H1 (cell line): ENCODE measurements at regions not wholly inside any gene's neighbourhood (a gene's known extent, or its start where the extent isn't known, plus 50 kb on each side); places are given as distances from the start of the nearest gene placed in this dataset.

Source experiments
- CTCF ChIA-PET: fragments of 300-600 bp; sonication (Branson Sonifier 250); formaldehyde crosslinking; loops from one replicate; lab custom pipeline; 2021; ENCODE audit not compliant: partially characterized antibody; lab: Charles Lee
- POLR2A ChIA-PET: fragments of 300-600 bp; sonication (Branson Sonifier 250); formaldehyde crosslinking; loops from one replicate; lab custom pipeline; 2021; ENCODE audit warnings: inconsistent platforms; ENCODE audit not compliant: partially characterized antibody; lab: Charles Lee
- DNase-seq, 2 experiments: peaks; one replicate each; pipeline versions ENCODE4 v3.0.0 to v3.0.0-alpha.2; 2010 to 2022; ENCODE audit warnings: low spot score in 2 of 2, low read depth in 1 of 2, mixed read lengths in 1 of 2
- FAIRE-seq: peaks from 2 replicates; lab custom pipeline; 2011; peaks lifted over from hg19 to GRCh38; lab: Jason Lieb, UNC
- H2AFZ ChIP-seq: 2 replicates; pipeline ENCODE4 v1.8.1; 2012; ENCODE audit warnings: low read length, inconsistent platforms
- H2AK5ac ChIP-seq: 2 replicates; pipeline ENCODE4 v1.6.1; 2013; ENCODE audit warnings: low read depth, low read length
- H2BK120ac ChIP-seq: replicated peaks from 2 replicates; pipeline ENCODE3; 2013; ENCODE audit warnings: low read depth, low read length, inconsistent platforms
- H2BK12ac ChIP-seq: 2 replicates; pipeline ENCODE4 v1.6.1; 2013; ENCODE audit warnings: low read depth, low read length
- H2BK15ac ChIP-seq: 2 replicates; pipeline ENCODE4 v1.6.1; 2013; ENCODE audit warnings: low read length
- H2BK20ac ChIP-seq: 2 replicates; pipeline ENCODE4 v1.6.1; 2013; ENCODE audit warnings: low read length
- H2BK5ac ChIP-seq: 2 replicates; pipeline ENCODE4 v1.6.1; 2013; ENCODE audit warnings: low read depth, low read length
- H3K14ac ChIP-seq: 2 replicates; pipeline ENCODE4 v1.6.1; 2013; ENCODE audit warnings: inconsistent platforms; ENCODE audit not compliant: insufficient read length
- H3K18ac ChIP-seq: 2 replicates; pipeline ENCODE4 v1.6.1; 2013; ENCODE audit warnings: low read length; ENCODE audit errors: extremely low read depth
- H3K23ac ChIP-seq: 2 replicates; pipeline ENCODE4 v1.6.1; 2013; ENCODE audit warnings: inconsistent platforms; ENCODE audit not compliant: insufficient read length
- H3K23me2 ChIP-seq: 2 replicates; pipeline ENCODE4 v1.6.1; 2013; ENCODE audit warnings: low read depth, low read length
- H3K27ac ChIP-seq: 2 replicates; pipeline ENCODE4 v1.6.1; 2011; ENCODE audit warnings: low read depth, low read length, inconsistent platforms
- H3K27me3 ChIP-seq, 4 experiments: replicated peaks in 1 of 4; 1 replicate in 1 of 4; 2 replicates in 3 of 4; pipeline versions ENCODE4 v1.6.1 to v1.8.1; 2011 to 2013; ENCODE audit warnings: low read length in 3 of 4, mild to moderate bottlenecking in 3 of 4, inconsistent platforms in 2 of 4, mixed read lengths in 2 of 4, moderate library complexity in 1 of 4; ENCODE audit not compliant: control insufficient read depth in 3 of 4, insufficient read depth in 3 of 4; ENCODE audit errors: extremely low read depth in 1 of 4
- H3K36me3 ChIP-seq, 4 experiments: 2 replicates each; pipeline versions ENCODE4 v1.6.1 to v1.8.1; 2011 to 2013; ENCODE audit warnings: mild to moderate bottlenecking in 4 of 4, low read length in 3 of 4, moderate library complexity in 2 of 4, control low read depth in 1 of 4, inconsistent platforms in 1 of 4; ENCODE audit not compliant: insufficient read depth in 4 of 4, control insufficient read depth in 2 of 4
- H3K4ac ChIP-seq: replicated peaks from 2 replicates; pipeline ENCODE3; 2013; ENCODE audit warnings: low read length, low read depth, mixed read lengths, inconsistent platforms; ENCODE audit not compliant: insufficient read length
- H3K4me1 ChIP-seq, 4 experiments: replicated peaks in 1 of 4; 1 replicate in 1 of 4; 2 replicates in 3 of 4; pipeline versions ENCODE4 v1.6.1 to v1.8.1; 2011 to 2013; ENCODE audit warnings: low read length in 3 of 4, inconsistent platforms in 2 of 4, mixed read lengths in 1 of 4; ENCODE audit not compliant: insufficient read depth in 4 of 4, control insufficient read depth in 3 of 4
- H3K4me2 ChIP-seq, 2 experiments: 2 replicates each; pipeline versions ENCODE4 v1.6.1 to v1.8.1; 2011 to 2013; ENCODE audit warnings: low read depth in 2 of 2, low read length in 2 of 2, control low read depth in 1 of 2, inconsistent platforms in 1 of 2, mild to moderate bottlenecking in 1 of 2; ENCODE audit not compliant: insufficient read depth in 1 of 2
- H3K4me3 ChIP-seq, 4 experiments: fragments of 200-600, 300-600 bp in 1 of 4; sonication (generic), shearing (Covaris generic), sonication (Bioruptor Twin) in 1 of 4; 2 replicates each; pipeline versions ENCODE4 v1.5.1 to v1.8.1; 2011 to 2016; ENCODE audit warnings: low read length in 4 of 4, low read depth in 3 of 4, control low read depth in 2 of 4, inconsistent platforms in 2 of 4, mild to moderate bottlenecking in 2 of 4, mixed read lengths in 1 of 4, moderate library complexity in 1 of 4; ENCODE audit not compliant: insufficient read depth in 2 of 4; ENCODE audit errors: extremely low read depth in 1 of 4
- H3K56ac ChIP-seq: replicated peaks from 2 replicates; pipeline ENCODE3; 2013; ENCODE audit warnings: low read depth, mild to moderate bottlenecking, mixed read lengths, low read length, inconsistent platforms; ENCODE audit not compliant: insufficient read length
- H3K79me1 ChIP-seq: 2 replicates; pipeline ENCODE4 v1.6.1; 2013; ENCODE audit warnings: low read depth, low read length, control low read depth
- H3K79me2 ChIP-seq, 2 experiments: 2 replicates each; pipeline versions ENCODE4 v1.6.1 to v1.8.1; 2012 to 2013; ENCODE audit warnings: low read length in 2 of 2, mild to moderate bottlenecking in 2 of 2, inconsistent platforms in 1 of 2; ENCODE audit not compliant: insufficient read depth in 2 of 2, control insufficient read depth in 1 of 2
- H3K9ac ChIP-seq, 4 experiments: replicated peaks in 1 of 4; 1 replicate in 1 of 4; 2 replicates in 3 of 4; pipeline versions ENCODE4 v1.6.1 to v1.8.1; 2011 to 2013; ENCODE audit warnings: low read depth in 3 of 4, low read length in 3 of 4, control low read depth in 2 of 4, mild to moderate bottlenecking in 2 of 4, moderate library complexity in 2 of 4, inconsistent platforms in 1 of 4; ENCODE audit errors: extremely low read depth in 1 of 4
- H3K9me3 ChIP-seq, 2 experiments: 2 replicates each; pipeline versions ENCODE4 v1.6.1 to v1.8.1; 2012 to 2013; ENCODE audit warnings: mild to moderate bottlenecking in 2 of 2, moderate library complexity in 2 of 2, control low read depth in 1 of 2, inconsistent platforms in 1 of 2, low read depth in 1 of 2, low read length in 1 of 2, mixed read lengths in 1 of 2; ENCODE audit not compliant: insufficient read depth in 2 of 2
- H4K20me1 ChIP-seq, 2 experiments: replicated peaks in 1 of 2; 2 replicates each; pipeline versions ENCODE3 to v1.8.1; 2011 to 2013; ENCODE audit warnings: inconsistent platforms in 2 of 2, low read length in 2 of 2, mild to moderate bottlenecking in 1 of 2; ENCODE audit not compliant: insufficient read depth in 2 of 2, control insufficient read depth in 1 of 2
- H4K5ac ChIP-seq: 2 replicates; pipeline ENCODE4 v1.6.1; 2013; ENCODE audit warnings: low read length, low read depth, mixed read lengths, inconsistent platforms; ENCODE audit not compliant: insufficient read length
- H4K8ac ChIP-seq: 2 replicates; pipeline ENCODE4 v1.8.0; 2013; ENCODE audit warnings: mild to moderate bottlenecking, moderate library complexity, low read length, inconsistent platforms; ENCODE audit not compliant: insufficient read depth; ENCODE audit errors: extremely low read depth
- H4K91ac ChIP-seq: replicated peaks from 2 replicates; pipeline ENCODE3; 2013; ENCODE audit warnings: low read length, mixed read lengths, inconsistent platforms; ENCODE audit not compliant: insufficient read length
- ATF2 ChIP-seq: IDR thresholded peaks from 2 replicates; pipeline ENCODE4 v1.6.1; 2012; ENCODE audit warnings: low read length, inconsistent platforms
- EP300 ChIP-seq, 2 experiments: IDR thresholded peaks; 1 replicate in 1 of 2; 2 replicates in 1 of 2; pipeline ENCODE4 v1.6.1; 2011 to 2012; ENCODE audit warnings: low read depth in 2 of 2, low read length in 2 of 2, mild to moderate bottlenecking in 2 of 2, borderline replicate concordance in 1 of 2, inconsistent platforms in 1 of 2, moderate library complexity in 1 of 2
- FOSL1 ChIP-seq: IDR thresholded peaks from 2 replicates; pipeline ENCODE4 v1.6.1; 2011; ENCODE audit warnings: mild to moderate bottlenecking, low read depth, low read length, moderate library complexity; ENCODE audit not compliant: insufficient read depth
- GABPA ChIP-seq: IDR thresholded peaks from 2 replicates; pipeline ENCODE4 v1.6.1; 2011; ENCODE audit warnings: mild to moderate bottlenecking, low read length, moderate library complexity, borderline replicate concordance; ENCODE audit not compliant: insufficient read depth
- JUND ChIP-seq: IDR thresholded peaks from 2 replicates; pipeline ENCODE4 v1.6.1; 2011; ENCODE audit warnings: mild to moderate bottlenecking, improper control_type of control experiment, low read length
- KDM1A ChIP-seq: fragments of 200-600, 300-600 bp; sonication (generic); IDR thresholded peaks from 2 replicates; pipeline ENCODE4 v1.7.1; 2016; ENCODE audit warnings: mild to moderate bottlenecking, low read length, borderline replicate concordance
- KDM5A ChIP-seq: fragments of 200-600 bp; IDR thresholded peaks from 2 replicates; pipeline ENCODE4 v1.7.1; 2012; ENCODE audit warnings: mild to moderate bottlenecking, low read length, inconsistent platforms, mixed read lengths
- NRF1 ChIP-seq: IDR thresholded peaks from 2 replicates; pipeline ENCODE4 v1.6.1; 2011; ENCODE audit warnings: mild to moderate bottlenecking, low read depth, low read length, improper control_type of control experiment
- POU5F1 ChIP-seq: IDR thresholded peaks from 2 replicates; pipeline ENCODE4 v1.6.1; 2011; ENCODE audit warnings: low read depth, mild to moderate bottlenecking, low read length, moderate library complexity
- SP4 ChIP-seq: IDR thresholded peaks from 2 replicates; pipeline ENCODE4 v1.6.1; 2012; ENCODE audit warnings: low read length, inconsistent platforms
- SUZ12 ChIP-seq: fragments of 200-600 bp; sonication (generic); IDR thresholded peaks from 2 replicates; pipeline ENCODE4 v1.6.1; 2012; ENCODE audit warnings: mild to moderate bottlenecking, inconsistent platforms, low read length, moderate library complexity, mixed read lengths
- TAF7 ChIP-seq: optimal IDR thresholded peaks from 2 replicates; pipeline ENCODE3; 2011; ENCODE audit warnings: low read depth, mild to moderate bottlenecking, inconsistent platforms, low read length, moderate library complexity, borderline replicate concordance
- TCF12 ChIP-seq: IDR thresholded peaks from 2 replicates; pipeline ENCODE4 v1.6.1; 2011; ENCODE audit warnings: low read depth, mild to moderate bottlenecking, low read length

DNA sequence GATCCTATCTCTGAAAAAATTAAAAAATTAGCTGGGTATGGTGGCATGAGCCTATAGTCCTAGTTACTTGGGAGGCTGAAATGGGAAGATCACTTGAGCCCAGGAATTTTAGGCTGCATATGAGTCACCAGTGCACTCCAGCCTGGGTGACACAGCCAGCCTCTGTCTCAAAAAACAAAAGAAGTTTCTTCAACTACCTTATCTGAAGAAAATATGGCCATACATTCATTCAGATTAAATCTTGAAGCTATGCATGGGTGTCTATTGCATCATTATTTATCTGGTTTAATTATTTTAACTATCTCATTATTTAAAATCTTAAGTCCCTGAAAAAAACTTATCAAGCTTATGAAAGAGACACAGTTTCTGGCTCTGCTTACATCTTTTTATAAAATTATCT, 204.1 kb downstream of the SIM1 start:
- Histone ChIP-seq H2BK5ac (no peak overlapping the region), H3K36me3 (no peaks in the 10 kb centered on the region), H3K9ac (no peak overlapping the region), H2BK20ac (no peak overlapping the region), H3K27me3 (no peaks in the 10 kb centered on the region), H4K5ac (no peak overlapping the region), H3K56ac (no peak overlapping the region), H3K4ac (no peak overlapping the region), H3K9me3 (no peaks in the 10 kb centered on the region), H3K23me2 (no peaks in the 10 kb centered on the region), H3K4me2 (no peak overlapping the region), H4K20me1 (no peaks in the 10 kb centered on the region), H3K18ac (no peak overlapping the region), H3K4me3 (no peak overlapping the region), H4K8ac (no peak overlapping the region), H2BK12ac (no peak overlapping the region), H3K14ac (no peak overlapping the region), H2AFZ (no peak overlapping the region), H2BK120ac (no peak overlapping the region), H2AK5ac (no peak overlapping the region), H3K79me1 (no peaks in the 10 kb centered on the region), H3K23ac (no peak overlapping the region), H2BK15ac (no peak overlapping the region), H3K79me2 (no peaks in the 10 kb centered on the region), H3K27ac (no peak overlapping the region), H3K4me1 (peaks cover 0 to 2% (median 0%) of the 10 kb centered on the region in 4 experiments; a peak in 2 of 7 replicates), H4K91ac (no peak overlapping the region)
- FAIRE-seq (no peak), DNase-seq (no peak)
- CTCF ChIA-PET = interaction anchor here (0.7 to 1.0 kb wide), 2 partner anchors 24 to 81 kb away, joined by 3 read pairs; no protein-coding TSS in a partner anchor
- POLR2A ChIA-PET = interaction anchor here (1.4 kb wide), 1 partner anchor 26 kb away, joined by 3 read pairs; no protein-coding TSS in a partner anchor
- TF ChIP-seq KDM5A (no peak), TCF12 (no peak), GABPA (no peak), FOSL1 (no peak), POU5F1 (no peak), SP4 (no peak), TAF7 (no peak), SUZ12 (no peak), EP300 (IDR thresholded peaks at IDR 0.05; ENCODE audit: borderline replicate concordance in 1 of 2, low read depth in 2 of 2, low read length in 2 of 2) (no peak), ATF2 (no peak), NRF1 (no peak), KDM1A (no peak), JUND (no peak)
